K562 (cell line): ENCODE measurements at regions not wholly inside any gene's neighbourhood (a gene's known extent, or its start where the extent isn't known, plus 50 kb on each side); places are given as distances from the start of the nearest gene placed in this dataset.

Experiments
- ATAC-seq: fragments of 200-7000 bp; cut with Tn5 transposase; 3 replicates; pipeline ENCODE4 v1.9.1; 2020; ENCODE audit warnings: moderate library complexity
- BruUV-seq: library from RNA; stranded (reverse); fragments of 400-500 nt; replicated peaks from 2 replicates; lab custom pipeline; 2021; lab: Mats Ljungman, UMichigan
- CTCF ChIA-PET: fragments of 300-600 bp; formaldehyde crosslinking; extraction: SDS; loops from one replicate; lab custom pipeline; 2021; ENCODE audit warnings: low intra/inter-chr PET ratio; lab: Yijun Ruan, JAX
- POLR2A ChIA-PET: fragments of 300-600, 350-650 bp; sonication (Branson Sonifier 250); formaldehyde crosslinking; extraction: SDS; loops from one replicate; lab custom pipeline; 2021; ENCODE audit warnings: antibody characterized with exemption, inconsistent platforms; lab: Yijun Ruan, JAX
- DNase-seq, 4 experiments: peaks; one replicate each; pipeline versions ENCODE4 v3.0.0 to v3.0.0-alpha.2; 2011 to 2018; ENCODE audit warnings: low spot score in 3 of 4, mixed read lengths in 3 of 4; ENCODE audit errors: extremely low read depth in 1 of 4
- FAIRE-seq: peaks from 2 replicates; lab custom pipeline; 2011; peaks lifted over from hg19 to GRCh38; lab: Jason Lieb, UNC
- H2AFZ ChIP-seq: 2 replicates; pipeline ENCODE4 v1.6.0; 2011; ENCODE audit warnings: low read depth, low read length, control low read depth, inconsistent platforms
- H3K27ac ChIP-seq: fragments of 200-600 bp; 3 replicates; pipeline ENCODE4 v1.8.0; 2011; ENCODE audit warnings: low read depth, mild to moderate bottlenecking, control low read depth, inconsistent platforms, low read length, moderate library complexity, mixed read lengths; ENCODE audit errors: extremely low read depth
- H3K27me3 ChIP-seq, 2 experiments: fragments of 300-600 bp in 1 of 2; 2 replicates in 1 of 2; 3 replicates in 1 of 2; pipeline versions ENCODE4 v1.6.0 to v1.8.0; 2011; ENCODE audit warnings: inconsistent platforms in 2 of 2, low read length in 2 of 2, mild to moderate bottlenecking in 1 of 2, mixed read lengths in 1 of 2, moderate library complexity in 1 of 2; ENCODE audit not compliant: control insufficient read depth in 2 of 2, insufficient read depth in 2 of 2
- H3K36me3 ChIP-seq: fragments of 300-600 bp; 3 replicates; pipeline ENCODE4 v1.8.0; 2011; ENCODE audit warnings: mild to moderate bottlenecking, low read length, inconsistent platforms; ENCODE audit not compliant: control insufficient read depth, insufficient read depth
- H3K4me1 ChIP-seq, 2 experiments: fragments of 200-600 bp in 1 of 2; replicated peaks in 1 of 2; 2 replicates in 1 of 2; 3 replicates in 1 of 2; pipeline versions ENCODE4 v1.5.1 to v1.8.0; 2011; ENCODE audit warnings: inconsistent platforms in 2 of 2, low read length in 2 of 2, mild to moderate bottlenecking in 1 of 2, mixed read lengths in 1 of 2, moderate library complexity in 1 of 2; ENCODE audit not compliant: control insufficient read depth in 2 of 2, insufficient read depth in 2 of 2
- H3K4me2 ChIP-seq: 2 replicates; pipeline ENCODE4 v1.6.1; 2011; ENCODE audit warnings: low read length, control low read depth, inconsistent platforms, mixed read lengths; ENCODE audit not compliant: insufficient read depth
- H3K4me3 ChIP-seq: fragments of 200-600 bp; sonication (generic), shearing (Covaris generic); 2 replicates; pipeline ENCODE4 v1.5.1; 2016; ENCODE audit warnings: control low read depth, inconsistent platforms
- H3K79me2 ChIP-seq: fragments of 200-600 bp; 3 replicates; pipeline ENCODE4 v1.8.0; 2011; ENCODE audit warnings: low read length, inconsistent platforms; ENCODE audit not compliant: control insufficient read depth, insufficient read depth
- H3K9ac ChIP-seq, 2 experiments: 2 replicates each; pipeline versions ENCODE4 v1.6.0 to v1.6.1; 2011; ENCODE audit warnings: low read depth in 2 of 2, low read length in 2 of 2, control low read depth in 1 of 2, inconsistent platforms in 1 of 2, mild to moderate bottlenecking in 1 of 2, mixed read lengths in 1 of 2; ENCODE audit not compliant: insufficient read depth in 1 of 2
- H3K9me1 ChIP-seq: one replicate; pipeline ENCODE4 v1.6.0; 2011; ENCODE audit warnings: inconsistent platforms, mild to moderate bottlenecking, low read length, moderate library complexity; ENCODE audit not compliant: control insufficient read depth, insufficient read depth
- H3K9me3 ChIP-seq: replicated peaks from 2 replicates; pipeline ENCODE4 v1.5.1; 2011; ENCODE audit warnings: low read depth, low read length, inconsistent platforms; ENCODE audit not compliant: control insufficient read depth, insufficient read depth
- H4K20me1 ChIP-seq: replicated peaks from 2 replicates; pipeline ENCODE4 v1.6.1; 2011; ENCODE audit warnings: low read length, inconsistent platforms, mixed read lengths; ENCODE audit not compliant: control insufficient read depth, insufficient read depth
- CBX8 ChIP-seq: fragments of 200-600 bp; sonication (generic); IDR thresholded peaks from 2 replicates; pipeline ENCODE4 v1.6.1; 2012; ENCODE audit warnings: borderline replicate concordance, mixed run types, low read depth, mild to moderate bottlenecking, moderate library complexity, mixed read lengths, low read length, control low read depth, inconsistent platforms; ENCODE audit not compliant: poor library complexity, severe bottlenecking; ENCODE audit errors: extremely low read depth
- CSDE1 ChIP-seq, 2 experiments: fragments of 450-650 bp; IDR thresholded peaks; 2 replicates each; pipeline ENCODE4 v1.6.1; 2016; ENCODE audit warnings: mild to moderate bottlenecking in 1 of 2
- ELF1 ChIP-seq: fragments of 200-800 bp; sonication (Bioruptor generic); IDR thresholded peaks from 2 replicates; pipeline ENCODE4 v1.6.1; 2016; ENCODE audit warnings: missing genetic modification characterization, missing compliant biosample characterization
- NFE2 ChIP-seq: IDR thresholded peaks from 2 replicates; pipeline ENCODE4 v1.6.1; 2014; ENCODE audit warnings: antibody characterized with exemption, low read depth
- NFXL1 ChIP-seq: fragments of 450-650 bp; formaldehyde crosslinking; IDR thresholded peaks from 2 replicates; pipeline ENCODE4 v1.4.0; 2021; ENCODE audit warnings: mild to moderate bottlenecking
- POLR2B ChIP-seq: fragments of 450-650 bp; IDR thresholded peaks from 2 replicates; pipeline ENCODE4 v1.6.1; 2018; ENCODE audit warnings: low read depth; ENCODE audit not compliant: partially characterized antibody
- TAF1 ChIP-seq: IDR thresholded peaks from 2 replicates; pipeline ENCODE4 v1.6.1; 2011; ENCODE audit warnings: mild to moderate bottlenecking, low read length, moderate library complexity; ENCODE audit not compliant: insufficient read depth, control insufficient read depth, severe bottlenecking; ENCODE audit errors: extremely low read depth
- ZNF12 ChIP-seq: sonication (generic); formaldehyde crosslinking; IDR thresholded peaks from 2 replicates; pipeline ENCODE4 v1.4.0; 2020; ENCODE audit warnings: mild to moderate bottlenecking, missing genetic modification reagents
- ZNF165 ChIP-seq: fragments of 250-450 bp; sonication (Bioruptor Pico); IDR thresholded peaks from 2 replicates; pipeline ENCODE4 v1.4.0; 2020; ENCODE audit warnings: borderline replicate concordance
- ZNF217 ChIP-seq: sonication (generic); formaldehyde crosslinking; IDR thresholded peaks from 2 replicates; pipeline ENCODE4 v1.8.0; 2022; ENCODE audit warnings: mild to moderate bottlenecking, missing genetic modification reagents
- ZNF3 ChIP-seq: fragments of 250-450 bp; sonication (Bioruptor Pico); IDR thresholded peaks from 2 replicates; pipeline ENCODE4 v1.5.0; 2021; ENCODE audit warnings: mild to moderate bottlenecking, moderate library complexity
- WGBS: fragments of 100-300 bp; shearing (Covaris generic); methylation state at CpG from one replicate; pipeline ENCODE4 v1.1.6; 2016; ENCODE audit warnings: low coverage, mixed read lengths; ENCODE audit not compliant: insufficient coverage; ENCODE audit errors: missing lambda C conversion rate; 5-methylcytosine and 5-hydroxymethylcytosine counted together
- in situ Hi-C: fragments of 300-500 bp; cut with MboI; formaldehyde crosslinking; loops from 4 replicates; pipeline ENCODE4 v1.15.0; 2018; ENCODE audit warnings: inconsistent platforms, mixed read lengths
- intact Hi-C: fragments of 100-400 bp; cut with micrococcal nuclease; formaldehyde crosslinking; loops from 2 replicates; pipeline ENCODE4 v1.14.2; 2022
- TF ChIP-seq, protein P1 (sequence below): fragments of 250-450 bp; sonication (Bioruptor Pico); IDR thresholded peaks from 2 replicates; pipeline ENCODE4 v1.8.0; 2021; ENCODE audit warnings: moderate library complexity, mild to moderate bottlenecking, inconsistent platforms
- TF ChIP-seq, protein P2 (sequence below): fragments of 250-450 bp; sonication (Bioruptor Pico); IDR thresholded peaks from 2 replicates; pipeline ENCODE4 v1.5.0; 2021

DNA sequence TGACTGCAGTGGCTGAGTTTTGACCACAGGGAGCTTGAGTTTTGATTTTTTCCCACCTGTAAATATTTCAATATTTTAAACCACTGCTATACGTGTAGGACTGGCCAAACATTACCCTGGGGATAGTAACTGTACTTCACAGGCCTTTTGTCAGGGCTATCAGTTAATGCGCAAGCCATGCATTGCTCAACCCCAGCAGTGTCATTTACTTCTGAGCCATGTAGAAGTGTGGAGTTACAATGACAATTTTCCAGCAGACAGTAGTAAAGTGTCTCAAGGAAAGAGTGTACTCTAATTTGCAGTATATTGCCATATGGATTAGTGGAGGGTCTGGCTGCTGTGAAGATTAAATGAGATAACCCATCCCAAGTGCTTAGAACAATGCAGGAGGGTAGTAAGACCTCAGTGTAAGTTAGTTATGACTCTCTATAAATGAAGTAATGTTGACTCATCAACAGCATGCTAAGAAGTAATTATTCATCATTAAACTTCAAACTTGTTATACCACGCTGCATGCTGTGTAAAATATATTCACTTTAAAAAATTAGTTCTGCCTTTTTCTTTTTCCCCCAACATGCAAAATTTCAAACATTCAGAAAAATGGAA is 489.2 kb downstream of the KDM4C start (continued):
- TF ChIP-seq, protein P1, sequence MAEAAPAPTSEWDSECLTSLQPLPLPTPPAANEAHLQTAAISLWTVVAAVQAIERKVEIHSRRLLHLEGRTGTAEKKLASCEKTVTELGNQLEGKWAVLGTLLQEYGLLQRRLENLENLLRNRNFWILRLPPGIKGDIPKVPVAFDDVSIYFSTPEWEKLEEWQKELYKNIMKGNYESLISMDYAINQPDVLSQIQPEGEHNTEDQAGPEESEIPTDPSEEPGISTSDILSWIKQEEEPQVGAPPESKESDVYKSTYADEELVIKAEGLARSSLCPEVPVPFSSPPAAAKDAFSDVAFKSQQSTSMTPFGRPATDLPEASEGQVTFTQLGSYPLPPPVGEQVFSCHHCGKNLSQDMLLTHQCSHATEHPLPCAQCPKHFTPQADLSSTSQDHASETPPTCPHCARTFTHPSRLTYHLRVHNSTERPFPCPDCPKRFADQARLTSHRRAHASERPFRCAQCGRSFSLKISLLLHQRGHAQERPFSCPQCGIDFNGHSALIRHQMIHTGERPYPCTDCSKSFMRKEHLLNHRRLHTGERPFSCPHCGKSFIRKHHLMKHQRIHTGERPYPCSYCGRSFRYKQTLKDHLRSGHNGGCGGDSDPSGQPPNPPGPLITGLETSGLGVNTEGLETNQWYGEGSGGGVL (CRISPR knock-in tag) = no peak

DNA sequence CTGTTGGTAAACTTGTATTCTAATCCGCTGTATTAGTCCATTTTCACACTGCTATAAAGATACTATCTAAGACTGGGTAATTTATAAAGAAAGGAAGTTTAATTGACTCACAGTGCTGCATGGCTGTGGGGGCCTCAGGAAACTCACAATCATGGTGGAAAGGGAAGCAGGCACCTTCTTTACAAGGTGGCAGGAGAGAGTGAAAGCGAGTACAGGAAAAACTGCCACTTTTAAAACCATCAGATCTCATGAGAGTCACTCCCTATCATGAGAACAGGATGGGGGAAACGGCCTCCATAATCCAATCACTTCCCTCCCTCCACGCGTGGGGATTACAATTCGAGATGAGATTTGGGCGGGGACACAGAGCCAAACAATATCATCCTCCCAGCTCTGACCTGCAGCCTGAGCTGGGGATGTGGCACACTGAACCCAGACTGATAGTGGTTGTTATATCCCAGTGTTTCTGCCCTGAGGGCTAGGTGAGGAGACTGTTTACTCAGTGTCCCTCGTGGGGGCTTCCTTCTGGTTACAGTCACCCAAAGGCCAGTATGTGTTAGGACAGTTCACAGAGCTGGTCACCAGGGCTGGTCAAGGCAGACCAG is 488.3 kb downstream of the KDM4C start:
- H3K9me1 ChIP-seq = no peaks in the 10 kb centered on the region
- H3K36me3 ChIP-seq = no peaks in the 10 kb centered on the region
- DNase-seq (no peak), ATAC-seq (no peak), FAIRE-seq (no peak)
- no peak overlapping the region for H3K9ac ChIP-seq
- no TSS peak for BruUV-seq
- TF ChIP-seq ZNF165 (CRISPR knock-in tag) (no peak), ELF1 (tag) (no peak), POLR2B (no peak), TAF1 (no peak), ZNF217 (CRISPR knock-in tag) (no peak), CBX8 (no peak), CSDE1 (IDR thresholded peaks at IDR 0.05) (no peak), NFXL1 (CRISPR knock-in tag) (no peak), ZNF3 (CRISPR knock-in tag) (no peak), ZNF12 (CRISPR knock-in tag) (no peak), NFE2 (no peak)
- TF ChIP-seq, protein P1 (CRISPR knock-in tag) = no peak
- TF ChIP-seq, protein P2, sequence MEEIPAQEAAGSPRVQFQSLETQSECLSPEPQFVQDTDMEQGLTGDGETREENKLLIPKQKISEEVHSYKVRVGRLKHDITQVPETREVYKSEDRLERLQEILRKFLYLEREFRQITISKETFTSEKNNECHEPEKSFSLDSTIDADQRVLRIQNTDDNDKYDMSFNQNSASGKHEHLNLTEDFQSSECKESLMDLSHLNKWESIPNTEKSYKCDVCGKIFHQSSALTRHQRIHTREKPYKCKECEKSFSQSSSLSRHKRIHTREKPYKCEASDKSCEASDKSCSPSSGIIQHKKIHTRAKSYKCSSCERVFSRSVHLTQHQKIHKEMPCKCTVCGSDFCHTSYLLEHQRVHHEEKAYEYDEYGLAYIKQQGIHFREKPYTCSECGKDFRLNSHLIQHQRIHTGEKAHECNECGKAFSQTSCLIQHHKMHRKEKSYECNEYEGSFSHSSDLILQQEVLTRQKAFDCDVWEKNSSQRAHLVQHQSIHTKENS (CRISPR knock-in tag) = no peak
- H4K20me1 ChIP-seq = no peaks in the 10 kb centered on the region
- H3K4me2 ChIP-seq = no peak overlapping the region
- H3K4me3 ChIP-seq = no peak overlapping the region
- ChIA-PET CTCF (no interaction called here), POLR2A (no interaction called here)
- intact Hi-C loops = no loop called here
- no peaks in the 10 kb centered on the region for H3K9me3 ChIP-seq
- WGBS = 0% methylated on average over 5 of the region's 8 CpGs
- in situ Hi-C loops = no loop called here
- H3K79me2 ChIP-seq = no peaks in the 10 kb centered on the region
- H3K27ac ChIP-seq = no peak overlapping the region
- H3K4me1 ChIP-seq = no peaks in the 10 kb centered on the region
- no peak overlapping the region for H2AFZ ChIP-seq
- H3K27me3 ChIP-seq = no peaks in the 10 kb centered on the region
